HCT116 (cell line): ENCODE measurements at regions not wholly inside any gene's neighbourhood (a gene's known extent, or its start where the extent isn't known, plus 50 kb on each side); places are given as distances from the start of the nearest gene placed in this dataset.

ENCODE experiments used
- ATAC-seq: fragments of 200-7000 bp; cut with Tn5 transposase; 2 replicates; pipeline ENCODE4 v1.9.1; 2020; ENCODE audit warnings: mild to moderate bottlenecking, moderate library complexity
- BruUV-seq: library from RNA; stranded (reverse); fragments of 400-500 nt; replicated peaks from 2 replicates; lab custom pipeline; 2021; lab: Mats Ljungman, UMichigan
- CTCF ChIA-PET: fragments of 300-600 bp; sonication (Branson Sonifier 250); formaldehyde crosslinking; loops from one replicate; lab custom pipeline; 2021; ENCODE audit warnings: antibody characterized with exemption; lab: Charles Lee
- POLR2A ChIA-PET: fragments of 300-600, 350-600 bp; sonication (Branson Sonifier 250); formaldehyde crosslinking; loops from one replicate; lab custom pipeline; 2021; ENCODE audit warnings: antibody characterized with exemption; lab: Charles Lee
- RAD21 ChIA-PET, 2 experiments: fragments of 300-600 bp; sonication (Branson Sonifier 250); formaldehyde crosslinking; loops; one replicate each; lab custom pipeline; 2023; ENCODE audit warnings: low total read pairs in 2 of 2; ENCODE audit not compliant: uncharacterized antibody in 2 of 2, unreplicated experiment in 2 of 2, low non-redundant PET in 1 of 2; lab: Charles Lee
- DNase-seq: peaks from one replicate; pipeline ENCODE4 v3.0.0-alpha.2; 2010; ENCODE audit warnings: low read depth, low spot score
- H2AFZ ChIP-seq: fragments of 200-600 bp; shearing (Covaris generic), sonication (generic); 2 replicates; pipeline ENCODE4 v1.6.1; 2017; ENCODE audit warnings: low read depth, mixed run types, mixed read lengths, antibody characterized with exemption, low read length; ENCODE audit not compliant: poor library complexity, severe bottlenecking
- H3K27ac ChIP-seq: 2 replicates; pipeline ENCODE4 v1.5.1; 2012; ENCODE audit warnings: low read depth, low read length
- H3K27me3 ChIP-seq: fragments of 200-600 bp; sonication (generic); 2 replicates; pipeline ENCODE4 v1.6.1; 2016; ENCODE audit warnings: mixed run types, low read length, mixed read lengths; ENCODE audit not compliant: insufficient read depth
- H3K36me3 ChIP-seq, 2 experiments: fragments of 200-500 bp in 1 of 2; fragments of 200-600 bp in 1 of 2; sonication (Bioruptor generic) in 1 of 2; sonication (generic) in 1 of 2; 2 replicates each; pipeline versions ENCODE4 v1.5.1 to v1.6.1; 2014 to 2016; ENCODE audit warnings: low read length in 2 of 2, inconsistent platforms in 1 of 2, mixed read lengths in 1 of 2, mixed run types in 1 of 2; ENCODE audit not compliant: insufficient read depth in 2 of 2, control insufficient read depth in 1 of 2
- H3K4me1 ChIP-seq, 2 experiments: fragments of 200-600 bp in 1 of 2; sonication (generic) in 1 of 2; 2 replicates each; pipeline versions ENCODE4 v1.5.1 to v1.6.1; 2012 to 2017; ENCODE audit warnings: low read length in 2 of 2, inconsistent platforms in 1 of 2, mild to moderate bottlenecking in 1 of 2, mixed read lengths in 1 of 2, mixed run types in 1 of 2, moderate library complexity in 1 of 2; ENCODE audit not compliant: insufficient read depth in 2 of 2, control insufficient read depth in 1 of 2
- H3K4me2 ChIP-seq: fragments of 200-600 bp; sonication (generic); 2 replicates; pipeline ENCODE4 v1.6.1; 2017; ENCODE audit warnings: mixed run types, low read length, mixed read lengths
- H3K4me3 ChIP-seq, 2 experiments: fragments of 200-600 bp in 1 of 2; sonication (generic) in 1 of 2; replicated peaks in 1 of 2; 2 replicates each; pipeline ENCODE4 v1.5.1; 2011 to 2016; ENCODE audit warnings: low read length in 2 of 2, control low read depth in 1 of 2, low read depth in 1 of 2, mild to moderate bottlenecking in 1 of 2, mixed read lengths in 1 of 2, mixed run types in 1 of 2
- H3K79me2 ChIP-seq: fragments of 200-600 bp; sonication (generic); 2 replicates; pipeline ENCODE4 v1.6.1; 2017; ENCODE audit warnings: mild to moderate bottlenecking, mixed run types, low read length, moderate library complexity, mixed read lengths; ENCODE audit not compliant: insufficient read depth
- H3K9ac ChIP-seq: fragments of 200-600 bp; sonication (generic); 2 replicates; pipeline ENCODE4 v1.6.1; 2016; ENCODE audit warnings: low read length, mixed read lengths
- H3K9me2 ChIP-seq: fragments of 200-600 bp; sonication (generic), shearing (Covaris generic); 2 replicates; pipeline ENCODE4 v1.6.1; 2017; ENCODE audit warnings: mixed run types, mild to moderate bottlenecking, moderate library complexity; ENCODE audit not compliant: insufficient read depth
- H3K9me3 ChIP-seq, 2 experiments: fragments of 200-500 bp in 1 of 2; fragments of 200-600 bp in 1 of 2; sonication (Bioruptor generic) in 1 of 2; sonication (generic) in 1 of 2; 2 replicates each; pipeline ENCODE4 v1.6.1; 2014 to 2017; ENCODE audit warnings: low read length in 2 of 2, mixed read lengths in 2 of 2, inconsistent platforms in 1 of 2, low read depth in 1 of 2, mild to moderate bottlenecking in 1 of 2, mixed run types in 1 of 2, moderate library complexity in 1 of 2; ENCODE audit not compliant: control insufficient read depth in 1 of 2, insufficient read depth in 1 of 2
- H4K20me1 ChIP-seq: fragments of 200-600 bp; sonication (generic), shearing (Covaris generic); 2 replicates; pipeline ENCODE4 v1.6.1; 2017; ENCODE audit warnings: mixed run types, mild to moderate bottlenecking, moderate library complexity; ENCODE audit not compliant: insufficient read depth
- EGR1 ChIP-seq: IDR thresholded peaks from 2 replicates; pipeline ENCODE4 v1.6.1; 2012; ENCODE audit warnings: low read depth
- ELF1 ChIP-seq: IDR thresholded peaks from 2 replicates; pipeline ENCODE4 v1.6.1; 2012; ENCODE audit warnings: low read depth, borderline replicate concordance
- EZH2 ChIP-seq: fragments of 200-600 bp; sonication (generic); IDR thresholded peaks from 2 replicates; pipeline ENCODE4 v1.6.1; 2017; ENCODE audit warnings: antibody characterized with exemption, mixed run types
- EZH2phosphoT487 ChIP-seq: fragments of 200-600 bp; IDR thresholded peaks from 2 replicates; pipeline ENCODE4 v1.6.1; 2018; ENCODE audit warnings: antibody characterized with exemption, borderline replicate concordance
- JUND ChIP-seq: IDR thresholded peaks from 2 replicates; pipeline ENCODE4 v1.6.1; 2012
- RAD21 ChIP-seq: IDR thresholded peaks from 2 replicates; pipeline ENCODE4 v1.6.1; 2012; ENCODE audit warnings: low read depth, mild to moderate bottlenecking
- SIN3A ChIP-seq: IDR thresholded peaks from 2 replicates; pipeline ENCODE4 v1.6.1; 2012; ENCODE audit warnings: low read depth
- SRF ChIP-seq: IDR thresholded peaks from 2 replicates; pipeline ENCODE4 v1.6.1; 2012; ENCODE audit warnings: low read depth
- YY1 ChIP-seq: IDR thresholded peaks from 2 replicates; pipeline ENCODE4 v1.6.1; 2011; ENCODE audit warnings: low read length, low read depth, moderate library complexity, mild to moderate bottlenecking; ENCODE audit not compliant: insufficient replicate concordance; ENCODE audit errors: extremely low read depth
- ZFX ChIP-seq: fragments of 450-650 bp; IDR thresholded peaks from 2 replicates; pipeline ENCODE4 v1.6.1; 2017
- ZNF274 ChIP-seq: fragments of 200-500 bp; sonication (Bioruptor generic); IDR thresholded peaks from 2 replicates; pipeline ENCODE4 v1.6.1; 2014; ENCODE audit warnings: mild to moderate bottlenecking, low read depth, low read length, inconsistent platforms
- intact Hi-C: fragments of 100-400 bp; cut with micrococcal nuclease; formaldehyde crosslinking; loops from 2 replicates; pipeline ENCODE4 v1.10.0; 2022
- TF ChIP-seq, protein P1 (sequence below), 3 experiments: fragments of 200-600 bp in 1 of 3; sonication (generic) in 1 of 3; IDR thresholded peaks in 2 of 3; conservative IDR thresholded peaks in 1 of 3; 2 replicates each; pipeline ENCODE4 v1.5.1; 2012 to 2017; ENCODE audit warnings: low read depth in 2 of 3, low read length in 2 of 3, antibody characterized with exemption in 1 of 3, borderline replicate concordance in 1 of 3, control low read depth in 1 of 3, mild to moderate bottlenecking in 1 of 3, mixed read lengths in 1 of 3, mixed run types in 1 of 3, moderate library complexity in 1 of 3; ENCODE audit not compliant: insufficient read depth in 1 of 3
- TF ChIP-seq, protein P2 (sequence below): IDR thresholded peaks from 2 replicates; pipeline ENCODE4 v1.6.1; 2012

DNA sequence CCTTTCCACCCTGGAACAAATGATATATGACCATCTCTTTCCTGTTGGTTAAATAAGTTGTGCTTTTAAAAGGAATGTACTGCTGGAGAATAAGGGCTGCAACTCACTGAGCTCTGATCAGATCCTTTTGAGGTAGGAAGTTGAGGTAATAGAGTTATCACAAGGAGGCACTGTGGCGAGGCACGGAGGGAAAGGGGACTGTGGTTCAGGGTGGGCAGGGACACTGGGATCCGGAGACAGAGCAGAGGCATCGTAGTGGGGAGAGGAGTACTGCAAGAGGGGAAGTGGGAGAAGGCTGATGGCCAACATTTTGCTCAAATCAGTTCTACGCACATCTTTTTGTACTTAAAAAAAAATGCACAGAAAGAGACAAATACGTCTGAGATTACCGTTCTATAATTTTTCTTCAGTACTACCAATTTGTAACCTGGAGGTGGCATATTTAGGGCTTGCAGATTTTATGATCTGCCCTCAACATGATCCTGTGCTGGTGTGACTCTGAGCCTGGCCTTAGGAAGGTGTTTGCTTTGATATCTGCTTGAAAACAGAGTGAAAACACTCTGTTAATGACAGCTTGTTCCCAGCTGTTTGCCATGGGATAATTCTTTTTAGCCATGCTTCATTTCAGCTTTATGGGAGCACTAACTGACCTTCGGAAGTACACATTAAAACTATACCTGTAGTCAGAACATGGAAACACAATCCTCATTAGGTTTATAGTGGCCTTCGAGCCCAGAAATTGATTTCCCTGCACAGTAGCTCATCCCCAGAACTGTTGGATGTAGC, 168.1 kb downstream of the KCNE4 start:
- ATAC-seq: no peak
- no peak overlapping the region for H3K4me3 ChIP-seq
- H3K79me2 ChIP-seq: no peaks in the 10 kb centered on the region
- H3K4me1 ChIP-seq: peaks cover 4% of the 10 kb centered on the region in 2 experiments; a peak in 1 of 4 replicates
- no peak overlapping the region for H3K27ac ChIP-seq
- RAD21 ChIA-PET: no interaction called here
- TF ChIP-seq ZFX (no peak), SRF (no peak), EZH2 (no peak), ELF1 (no peak)
- H3K9ac ChIP-seq: no peak overlapping the region
- no peaks in the 10 kb centered on the region for H3K9me2 ChIP-seq
- H3K36me3 ChIP-seq: no peaks in the 10 kb centered on the region
- intact Hi-C loops: no loop called here
- no TSS peak for BruUV-seq
- CTCF ChIA-PET: no interaction called here
- H4K20me1 ChIP-seq: no peaks in the 10 kb centered on the region
- no peak overlapping the region for H2AFZ ChIP-seq
- POLR2A ChIA-PET: no interaction called here
- H3K27me3 ChIP-seq: no peaks in the 10 kb centered on the region
- DNase-seq: no peak
- no peak overlapping the region for H3K4me2 ChIP-seq
- H3K9me3 ChIP-seq: no peaks in the 10 kb centered on the region

DNA sequence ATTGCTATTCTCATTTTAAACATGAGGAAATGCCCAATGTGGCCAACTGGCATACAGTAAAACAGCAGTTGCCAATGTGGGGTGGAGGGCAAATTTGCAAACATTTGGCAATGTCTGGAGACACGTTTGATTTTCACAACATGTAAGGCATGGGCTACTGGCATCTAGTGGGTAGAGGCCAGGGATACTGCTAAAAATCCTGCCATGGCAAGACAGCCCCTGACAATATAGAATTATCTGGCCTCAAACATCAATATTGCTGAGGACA, 168.6 kb downstream of the KCNE4 start:
- intact Hi-C loops: no loop called here
- no peak overlapping the region for H2AFZ ChIP-seq

More for the DNA sequence above, 168.6 kb downstream of the KCNE4 start:
- ATAC-seq (no peak), DNase-seq (no peak)
- ChIA-PET CTCF (no interaction called here), POLR2A (no interaction called here), RAD21 (no interaction called here)
- Histone ChIP-seq H3K9me3 (no peaks in the 10 kb centered on the region), H3K27me3 (no peaks in the 10 kb centered on the region), H3K79me2 (no peaks in the 10 kb centered on the region), H3K4me2 (no peak overlapping the region), H3K36me3 (no peaks in the 10 kb centered on the region), H3K9ac (no peak overlapping the region), H3K27ac (no peak overlapping the region), H3K4me3 (no peak overlapping the region), H3K9me2 (no peaks in the 10 kb centered on the region), H4K20me1 (no peaks in the 10 kb centered on the region), H3K4me1 (peaks cover 4% of the 10 kb centered on the region in 2 experiments; a peak in 1 of 4 replicates)
- BruUV-seq: no TSS peak
- TF ChIP-seq ZNF274 (no peak), SIN3A (no peak), RAD21 (no peak), YY1 (no peak), JUND (no peak), EZH2phosphoT487 (no peak), EZH2 (no peak), EGR1 (no peak)
- TF ChIP-seq, protein P1, sequence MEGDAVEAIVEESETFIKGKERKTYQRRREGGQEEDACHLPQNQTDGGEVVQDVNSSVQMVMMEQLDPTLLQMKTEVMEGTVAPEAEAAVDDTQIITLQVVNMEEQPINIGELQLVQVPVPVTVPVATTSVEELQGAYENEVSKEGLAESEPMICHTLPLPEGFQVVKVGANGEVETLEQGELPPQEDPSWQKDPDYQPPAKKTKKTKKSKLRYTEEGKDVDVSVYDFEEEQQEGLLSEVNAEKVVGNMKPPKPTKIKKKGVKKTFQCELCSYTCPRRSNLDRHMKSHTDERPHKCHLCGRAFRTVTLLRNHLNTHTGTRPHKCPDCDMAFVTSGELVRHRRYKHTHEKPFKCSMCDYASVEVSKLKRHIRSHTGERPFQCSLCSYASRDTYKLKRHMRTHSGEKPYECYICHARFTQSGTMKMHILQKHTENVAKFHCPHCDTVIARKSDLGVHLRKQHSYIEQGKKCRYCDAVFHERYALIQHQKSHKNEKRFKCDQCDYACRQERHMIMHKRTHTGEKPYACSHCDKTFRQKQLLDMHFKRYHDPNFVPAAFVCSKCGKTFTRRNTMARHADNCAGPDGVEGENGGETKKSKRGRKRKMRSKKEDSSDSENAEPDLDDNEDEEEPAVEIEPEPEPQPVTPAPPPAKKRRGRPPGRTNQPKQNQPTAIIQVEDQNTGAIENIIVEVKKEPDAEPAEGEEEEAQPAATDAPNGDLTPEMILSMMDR (IDR thresholded peaks at IDR 0.05 in 2 of 3, conservative IDR thresholded peaks at IDR 0.05 in 1 of 3; ENCODE audit: borderline replicate concordance in 1 of 3, insufficient read depth in 1 of 3, low read depth in 2 of 3, low read length in 2 of 3): no peak
- TF ChIP-seq, protein P2, sequence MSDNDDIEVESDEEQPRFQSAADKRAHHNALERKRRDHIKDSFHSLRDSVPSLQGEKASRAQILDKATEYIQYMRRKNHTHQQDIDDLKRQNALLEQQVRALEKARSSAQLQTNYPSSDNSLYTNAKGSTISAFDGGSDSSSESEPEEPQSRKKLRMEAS: no peak
